Endothelial cell (in vitro differentiated cells): ENCODE measurements at regions not wholly inside any gene's neighbourhood (a gene's known extent, or its start where the extent isn't known, plus 50 kb on each side); places are given as distances from the start of the nearest gene placed in this dataset.
"Not testable (repeated sequence)": the region's sequence is repeated elsewhere in the genome, so short reads cannot be mapped to it uniquely, and the experiment has no call there.

ENCODE experiments used
- DNase-seq: peaks from one replicate; pipeline ENCODE4 v3.0.0; 2021; ENCODE audit warnings: low spot score
- H3K27ac Mint-ChIP-seq: one replicate; pipeline ENCODE4 v1.8.0; 2021; ENCODE audit warnings: mixed read lengths, inconsistent platforms; ENCODE audit not compliant: unreplicated experiment
- H3K27me3 Mint-ChIP-seq: one replicate; pipeline ENCODE4 v1.8.0; 2021; ENCODE audit warnings: mild to moderate bottlenecking, moderate library complexity, mixed read lengths, inconsistent platforms; ENCODE audit not compliant: unreplicated experiment
- H3K36me3 Mint-ChIP-seq: one replicate; pipeline ENCODE4 v1.8.0; 2021; ENCODE audit warnings: mild to moderate bottlenecking, low read depth, mixed read lengths, inconsistent platforms; ENCODE audit not compliant: unreplicated experiment
- H3K4me1 Mint-ChIP-seq: one replicate; pipeline ENCODE4 v1.8.0; 2021; ENCODE audit warnings: mild to moderate bottlenecking, mixed read lengths, inconsistent platforms; ENCODE audit not compliant: unreplicated experiment
- H3K4me3 Mint-ChIP-seq: one replicate; pipeline ENCODE4 v1.8.0; 2021; ENCODE audit warnings: mild to moderate bottlenecking, mixed read lengths, inconsistent platforms; ENCODE audit not compliant: unreplicated experiment
- H3K9me3 Mint-ChIP-seq: one replicate; pipeline ENCODE4 v1.8.0; 2021; ENCODE audit warnings: mixed read lengths, inconsistent platforms; ENCODE audit not compliant: unreplicated experiment
- CTCF ChIP-seq: fragments of 200-600 bp; sonication (generic); IDR thresholded peaks from one replicate; pipeline ENCODE4 v1.5.0; 2021; ENCODE audit warnings: antibody characterized with exemption; ENCODE audit not compliant: unreplicated experiment

- Mint-ChIP-seq H3K9me3 (no peaks in the 10 kb centered on the region), H3K4me1 (no peaks in the 10 kb centered on the region), H3K27me3 (no peaks in the 10 kb centered on the region), H3K36me3 (no peaks in the 10 kb centered on the region), H3K27ac (no peak overlapping the region), H3K4me3 (no peak overlapping the region)
- no peak for DNase-seq
- TF ChIP-seq CTCF: no peak
Observed at GRCh38 chr7:53607961-53608360, 572.5 kb downstream of the POM121L12 start.

- TF ChIP-seq CTCF: no peak
- Mint-ChIP-seq H3K36me3 (no peaks in the 10 kb centered on the region), H3K27ac (no peak overlapping the region), H3K27me3 (no peaks in the 10 kb centered on the region), H3K4me1 (no peaks in the 10 kb centered on the region), H3K4me3 (no peak overlapping the region), H3K9me3 (no peaks in the 10 kb centered on the region)
- DNase-seq: no peak
Observed at GRCh38 chr7:53609185-53609584, 573.8 kb downstream of the POM121L12 start.

DNA sequence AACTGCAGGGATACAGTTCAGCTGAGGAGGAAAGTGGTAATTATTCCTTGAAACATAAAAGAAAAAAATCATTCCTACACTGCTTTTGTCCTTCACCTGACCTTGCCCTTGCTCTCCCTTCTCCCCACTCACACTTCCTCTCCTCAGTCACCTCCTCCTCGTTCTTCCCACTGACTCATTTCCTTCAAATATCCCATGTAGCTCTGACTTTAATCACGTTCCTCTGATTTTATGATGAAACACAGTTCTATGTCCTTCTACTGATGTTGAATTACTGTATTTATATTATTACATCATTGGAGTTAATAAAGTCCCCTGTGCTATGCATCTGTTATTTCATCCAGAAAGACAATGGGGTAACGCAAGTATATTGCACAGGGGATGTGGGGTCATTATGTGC, 575.6 kb downstream of the POM121L12 start:
- no peak overlapping the region for H3K4me3 Mint-ChIP-seq
- no peaks in the 10 kb centered on the region for H3K4me1 Mint-ChIP-seq
- no peaks in the 10 kb centered on the region for H3K36me3 Mint-ChIP-seq
- TF ChIP-seq CTCF: no peak
- H3K27me3 Mint-ChIP-seq: no peaks in the 10 kb centered on the region
- no peak for DNase-seq
- no peaks in the 10 kb centered on the region for H3K9me3 Mint-ChIP-seq
- H3K27ac Mint-ChIP-seq: no peak overlapping the region

GRCh38 chr7:53624356-53624755, 588.9 kb downstream of the POM121L12 start:
- H3K27ac Mint-ChIP-seq: no peak overlapping the region
- peaks cover 4% of the 10 kb centered on the region for H3K27me3 Mint-ChIP-seq
- H3K4me1 Mint-ChIP-seq: no peaks in the 10 kb centered on the region
- H3K36me3 Mint-ChIP-seq: no peaks in the 10 kb centered on the region
- no peak overlapping the region for H3K4me3 Mint-ChIP-seq
- DNase-seq: no peak
- no peak for TF ChIP-seq CTCF
- H3K9me3 Mint-ChIP-seq: no peaks in the 10 kb centered on the region

DNA sequence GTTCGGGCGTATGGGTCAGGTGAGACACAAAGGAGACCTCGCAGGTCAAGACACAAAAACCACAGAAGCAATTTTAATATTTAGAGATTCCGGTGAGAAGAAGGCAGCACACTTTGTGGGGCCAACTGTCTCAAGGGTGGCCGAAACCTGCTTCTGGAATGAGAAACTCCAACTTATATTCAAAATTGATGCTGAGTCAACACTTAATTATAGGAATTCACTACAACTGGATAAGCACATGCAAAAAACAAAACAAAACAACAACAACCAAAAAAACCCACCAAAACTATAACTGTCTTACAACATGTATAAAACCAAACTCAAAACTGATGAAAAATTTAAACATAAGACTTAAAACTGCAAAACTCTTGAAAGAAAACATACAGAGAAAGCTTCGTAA, 593.3 kb downstream of the POM121L12 start:
- no peaks in the 10 kb centered on the region for H3K36me3 Mint-ChIP-seq
- DNase-seq: no peak
- H3K27ac Mint-ChIP-seq: no peak overlapping the region
- H3K27me3 Mint-ChIP-seq: peaks cover 4% of the 10 kb centered on the region
- no peaks in the 10 kb centered on the region for H3K9me3 Mint-ChIP-seq
- H3K4me1 Mint-ChIP-seq: no peaks in the 10 kb centered on the region
- TF ChIP-seq CTCF: no peak
- no peak overlapping the region for H3K4me3 Mint-ChIP-seq

DNA sequence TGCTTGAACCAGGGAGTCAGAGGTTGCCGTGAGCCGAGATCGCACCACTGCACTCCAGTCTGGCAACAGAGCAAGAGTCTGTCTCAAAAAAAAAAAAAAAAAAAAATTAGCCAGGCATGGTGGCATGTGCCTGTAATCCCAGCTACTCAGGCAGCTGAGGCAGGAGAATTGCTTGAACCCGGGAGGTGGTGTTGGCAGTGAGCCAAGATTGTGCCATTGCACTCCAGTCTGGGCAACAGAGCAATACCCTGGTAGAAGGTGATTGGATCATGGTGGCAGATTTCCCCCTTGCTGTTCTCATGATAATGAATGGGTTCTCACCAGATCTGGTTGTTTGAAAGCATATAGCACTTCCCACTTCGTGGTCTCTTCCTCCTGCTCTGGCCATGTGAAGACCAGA, 599.8 kb downstream of the POM121L12 start:
- not testable (repeated sequence) for DNase-seq, H3K27me3 Mint-ChIP-seq, H3K9me3 Mint-ChIP-seq, H3K4me1 Mint-ChIP-seq, H3K4me3 Mint-ChIP-seq, H3K27ac Mint-ChIP-seq, H3K36me3 Mint-ChIP-seq
